22Rv1 (cell line): ENCODE measurements at regions not wholly inside any gene's neighbourhood (a gene's known extent, or its start where the extent isn't known, plus 50 kb on each side); places are given as distances from the start of the nearest gene placed in this dataset.

Source experiments
- H3K27ac ChIP-seq: fragments of 450-650 bp; 2 replicates; pipeline ENCODE4 v1.5.1; 2017
- ZFX ChIP-seq: fragments of 450-650 bp; IDR thresholded peaks from 2 replicates; pipeline ENCODE4 v1.6.1; 2017; ENCODE audit warnings: antibody characterized with exemption, borderline replicate concordance
- TF ChIP-seq, protein P1 (sequence below): fragments of 450-650 bp; IDR thresholded peaks from 2 replicates; pipeline ENCODE4 v1.5.1; 2017; ENCODE audit warnings: mild to moderate bottlenecking

DNA sequence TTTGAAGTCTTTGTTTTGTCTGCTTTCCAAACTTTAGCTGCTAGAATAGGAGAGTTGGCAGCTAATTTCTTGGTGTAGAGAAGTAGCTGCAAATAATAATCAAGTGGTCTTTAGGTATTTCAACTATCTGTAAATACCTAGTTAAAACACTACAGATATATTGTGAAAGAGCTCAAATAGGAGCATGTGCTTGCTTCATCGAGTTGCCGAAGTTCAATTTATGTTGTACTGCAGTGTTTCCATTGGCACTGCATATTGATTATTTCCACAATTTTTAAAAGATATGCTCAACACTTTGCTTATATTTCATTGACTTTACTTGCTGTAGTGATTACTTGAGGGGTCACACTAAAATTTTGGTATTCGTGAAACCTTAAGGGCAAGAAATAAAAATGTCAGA is 131.6 kb upstream of the BMP4 start:
- no peak overlapping the region for H3K27ac ChIP-seq
- TF ChIP-seq, protein P1, sequence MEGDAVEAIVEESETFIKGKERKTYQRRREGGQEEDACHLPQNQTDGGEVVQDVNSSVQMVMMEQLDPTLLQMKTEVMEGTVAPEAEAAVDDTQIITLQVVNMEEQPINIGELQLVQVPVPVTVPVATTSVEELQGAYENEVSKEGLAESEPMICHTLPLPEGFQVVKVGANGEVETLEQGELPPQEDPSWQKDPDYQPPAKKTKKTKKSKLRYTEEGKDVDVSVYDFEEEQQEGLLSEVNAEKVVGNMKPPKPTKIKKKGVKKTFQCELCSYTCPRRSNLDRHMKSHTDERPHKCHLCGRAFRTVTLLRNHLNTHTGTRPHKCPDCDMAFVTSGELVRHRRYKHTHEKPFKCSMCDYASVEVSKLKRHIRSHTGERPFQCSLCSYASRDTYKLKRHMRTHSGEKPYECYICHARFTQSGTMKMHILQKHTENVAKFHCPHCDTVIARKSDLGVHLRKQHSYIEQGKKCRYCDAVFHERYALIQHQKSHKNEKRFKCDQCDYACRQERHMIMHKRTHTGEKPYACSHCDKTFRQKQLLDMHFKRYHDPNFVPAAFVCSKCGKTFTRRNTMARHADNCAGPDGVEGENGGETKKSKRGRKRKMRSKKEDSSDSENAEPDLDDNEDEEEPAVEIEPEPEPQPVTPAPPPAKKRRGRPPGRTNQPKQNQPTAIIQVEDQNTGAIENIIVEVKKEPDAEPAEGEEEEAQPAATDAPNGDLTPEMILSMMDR, result no peak
- no peak for TF ChIP-seq ZFX

DNA sequence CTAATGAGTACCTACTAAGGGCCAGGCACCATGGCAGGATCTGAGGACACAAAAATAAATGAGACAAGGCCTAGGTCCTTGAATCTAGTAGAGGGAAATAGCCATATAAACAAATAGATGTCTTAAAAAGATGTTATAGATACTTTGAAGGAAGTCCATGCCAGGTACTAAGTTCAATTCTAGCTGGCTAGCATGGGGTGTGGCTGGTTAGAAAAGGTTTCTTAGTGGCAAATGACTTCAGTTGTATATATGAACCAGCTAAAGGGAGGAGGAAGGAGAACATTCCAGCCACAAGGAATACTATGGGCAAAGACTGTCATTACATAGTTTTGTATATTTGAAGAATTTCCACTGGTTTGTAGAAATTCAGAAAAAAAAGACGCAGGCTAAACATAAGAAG is 133.6 kb upstream of the BMP4 start:
- no peak overlapping the region for H3K27ac ChIP-seq
- TF ChIP-seq ZFX, result no peak
- TF ChIP-seq, protein P1, result no peak

DNA sequence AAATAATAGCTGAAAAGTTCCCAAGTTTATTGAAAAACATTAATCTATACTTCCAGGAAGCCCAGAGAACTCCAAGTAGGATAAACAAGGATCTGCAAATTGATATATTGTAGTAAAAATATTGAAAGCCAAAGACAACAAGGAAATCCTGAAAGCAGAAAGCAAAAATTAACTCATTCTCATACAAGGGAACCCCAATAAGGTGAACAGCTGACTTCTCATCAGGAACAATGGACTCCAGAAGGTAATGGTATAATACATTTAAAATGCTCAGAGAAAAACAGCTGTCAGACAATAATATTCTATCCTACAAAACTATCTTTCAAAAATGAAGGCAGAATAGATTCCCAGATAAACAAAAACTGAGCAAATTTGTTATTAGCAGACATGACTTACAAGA is 138.1 kb upstream of the BMP4 start:
- TF ChIP-seq, protein P1, result no peak
- TF ChIP-seq ZFX, result no peak

DNA sequence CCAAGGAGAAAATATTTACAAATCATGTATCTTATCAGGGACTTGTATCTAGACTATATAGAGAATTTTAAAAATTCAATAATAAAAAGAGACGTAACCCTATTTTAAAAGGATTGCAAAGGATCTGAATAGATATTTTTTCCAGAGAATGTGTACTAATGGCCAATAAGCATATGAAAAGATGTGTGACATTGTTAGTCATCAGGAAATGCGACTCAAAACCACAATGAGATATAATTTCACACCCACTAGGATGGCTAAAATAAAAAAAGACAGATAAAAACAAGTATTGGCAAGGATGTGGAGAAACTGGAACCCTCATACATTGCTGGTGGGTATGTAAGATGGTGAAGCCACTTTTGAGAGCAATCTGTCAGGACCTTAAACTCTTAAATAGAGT is 141.9 kb upstream of the BMP4 start:
- TF ChIP-seq, protein P1, result no peak
- TF ChIP-seq ZFX, result no peak
- H3K27ac ChIP-seq, result no peak overlapping the region

More for the DNA sequence above, 138.1 kb upstream of the BMP4 start:
- no peak overlapping the region for H3K27ac ChIP-seq

DNA sequence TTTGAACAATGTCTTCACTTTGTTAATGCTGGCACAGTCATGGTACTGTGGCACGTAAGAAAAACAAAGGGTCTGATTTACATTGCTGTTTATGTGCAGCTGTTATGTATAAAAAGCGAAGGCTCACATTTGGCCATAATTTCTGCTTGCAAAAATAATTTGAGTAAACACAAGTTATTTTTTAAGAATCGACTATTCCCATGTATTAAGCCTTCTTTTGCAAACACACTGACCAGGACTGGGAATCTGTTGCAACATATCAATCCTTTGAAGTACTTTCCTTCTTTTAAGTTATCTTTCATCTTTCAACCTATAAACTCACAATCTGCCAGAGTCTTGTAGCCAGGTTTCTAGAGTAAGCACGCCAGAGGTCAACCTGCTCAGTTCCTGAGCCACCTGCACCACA is 145.4 kb upstream of the BMP4 start:
- no peak overlapping the region for H3K27ac ChIP-seq
- no peak for TF ChIP-seq ZFX
- TF ChIP-seq, protein P1, result no peak

- H3K27ac ChIP-seq, result no peak overlapping the region
- no peak for TF ChIP-seq ZFX
- TF ChIP-seq, protein P1, result no peak
Observed at GRCh38 chr14:54102530-54102929, 145.9 kb upstream of the BMP4 start.

DNA sequence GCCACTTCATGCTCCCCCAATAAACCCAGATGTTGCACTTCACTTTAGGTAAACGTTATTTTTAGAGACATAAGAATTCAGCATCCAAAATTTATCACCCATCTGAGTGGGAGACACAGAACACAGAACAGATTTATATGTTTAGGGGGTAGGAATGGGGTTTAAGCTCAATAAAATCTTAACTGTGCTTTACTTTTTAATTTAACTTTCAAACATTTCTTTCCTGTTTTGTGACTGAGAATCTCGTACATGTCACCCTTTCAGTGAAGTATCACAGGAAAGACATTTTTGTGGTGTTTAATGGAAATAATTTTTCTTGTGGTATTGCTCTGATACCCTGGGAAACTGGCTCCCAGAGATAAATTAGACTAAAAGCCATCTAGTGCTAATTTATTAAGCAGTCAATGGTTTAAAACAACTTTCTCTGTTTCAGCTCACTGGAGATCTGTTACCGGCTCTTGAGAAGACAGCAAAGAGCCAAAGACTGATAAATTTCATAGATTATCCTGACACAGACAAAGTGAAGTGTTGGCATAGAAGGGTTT is 148.0 kb upstream of the BMP4 start:
- no peak overlapping the region for H3K27ac ChIP-seq
- TF ChIP-seq, protein P1, result no peak
- TF ChIP-seq ZFX, result no peak
